GM12891 (cell line): ENCODE measurements at regions not wholly inside any gene's neighbourhood (a gene's known extent, or its start where the extent isn't known, plus 50 kb on each side); places are given as distances from the start of the nearest gene placed in this dataset.

ENCODE experiments used
- PAX5 ChIP-seq: IDR thresholded peaks from 2 replicates; pipeline ENCODE4 v1.6.1; 2011; ENCODE audit warnings: low read length, moderate library complexity, mild to moderate bottlenecking; ENCODE audit not compliant: insufficient read depth, severe bottlenecking
- POLR2A ChIP-seq: IDR thresholded peaks from 2 replicates; pipeline ENCODE4 v1.6.1; 2011; ENCODE audit warnings: low read depth, low read length, control low read depth
- POLR2AphosphoS5 ChIP-seq: IDR thresholded peaks from 2 replicates; pipeline ENCODE4 v1.6.1; 2011; ENCODE audit warnings: low read depth, low read length, control low read depth
- TAF1 ChIP-seq: IDR thresholded peaks from 2 replicates; pipeline ENCODE4 v1.6.1; 2011; ENCODE audit warnings: low read depth, low read length, control low read depth

DNA sequence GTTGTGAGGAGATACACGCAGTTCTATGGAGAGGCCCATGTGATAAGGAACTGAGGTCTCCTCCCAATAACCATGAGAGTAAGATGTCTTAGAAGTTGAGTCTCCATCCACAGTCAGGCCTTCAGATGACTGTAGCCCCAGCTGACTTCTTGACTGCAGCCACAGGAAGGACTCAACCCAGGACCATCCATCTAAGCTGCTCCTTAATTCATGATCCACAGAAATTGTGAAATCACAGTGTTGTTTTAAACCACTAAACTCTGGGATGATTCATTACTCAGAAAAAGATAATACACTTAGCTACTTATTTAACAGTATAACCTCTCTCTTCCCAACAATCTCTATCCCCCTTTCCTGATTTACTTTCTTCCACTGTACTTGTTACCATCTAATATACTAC is 173.3 kb downstream of the ALDH1A2 start:
- TF ChIP-seq TAF1 (no peak), POLR2A (no peak), POLR2AphosphoS5 (no peak), PAX5 (no peak)
